ENCODE measurements at regions not wholly inside any gene's neighbourhood (a gene's known extent, or its start where the extent isn't known, plus 50 kb on each side); places are given as distances from the start of the nearest gene placed in this dataset.

GRCh38 chr1:175866776-175867175 is 123.4 kb upstream of the TNR start:
- no peak overlapping the region for H3K27ac ChIP-seq
- no peak for TF ChIP-seq CTCF (conservative IDR thresholded peaks at IDR 0.05)

- no peak overlapping the region for H3K27ac ChIP-seq
- no peak for TF ChIP-seq CTCF (conservative IDR thresholded peaks at IDR 0.05)
Measured at GRCh38 chr1:175865041-175865766, 121.8 kb upstream of the TNR start.

- no peak overlapping the region for H3K27ac ChIP-seq
- no peak for TF ChIP-seq CTCF (conservative IDR thresholded peaks at IDR 0.05)
Measured at GRCh38 chr1:175864625-175865024, 121.2 kb upstream of the TNR start.

- TF ChIP-seq CTCF (conservative IDR thresholded peaks at IDR 0.05) = no peak
- no peak overlapping the region for H3K27ac ChIP-seq
Measured at GRCh38 chr1:175864183-175864582, 120.8 kb upstream of the TNR start.

GRCh38 chr1:175863299-175864050 is 120.1 kb upstream of the TNR start:
- no peak for TF ChIP-seq CTCF (conservative IDR thresholded peaks at IDR 0.05)
- H3K27ac ChIP-seq = no peak overlapping the region

GRCh38 chr1:175862408-175862807 is 119.0 kb upstream of the TNR start:
- TF ChIP-seq CTCF (conservative IDR thresholded peaks at IDR 0.05) = no peak

GRCh38 chr1:175861626-175862367 is 118.4 kb upstream of the TNR start:
- H3K27ac ChIP-seq = no peak overlapping the region
- no peak for TF ChIP-seq CTCF (conservative IDR thresholded peaks at IDR 0.05)

More at GRCh38 chr1:175862408-175862807, 119.0 kb upstream of the TNR start:
- no peak overlapping the region for H3K27ac ChIP-seq

All from VCaP (cell line).